ENCODE measurements at regions not wholly inside any gene's neighbourhood (a gene's known extent, or its start where the extent isn't known, plus 50 kb on each side); places are given as distances from the start of the nearest gene placed in this dataset.

- H3K9me3 ChIP-seq (ENCODE audit: insufficient read depth, low read length), result no peaks in the 10 kb centered on the region
- H3K9me2 ChIP-seq (replicated peaks; ENCODE audit: insufficient read depth, low read length), result no peaks in the 10 kb centered on the region
- H3K4me2 ChIP-seq (ENCODE audit: low read depth, low read length, poor library complexity, severe bottlenecking), result no peak overlapping the region
- H3K36me3 ChIP-seq (ENCODE audit: low read length), result no peaks in the 10 kb centered on the region
- no peaks in the 10 kb centered on the region for H3K79me2 ChIP-seq (ENCODE audit: insufficient read depth, low read length)
- H3K4me3 ChIP-seq (ENCODE audit: insufficient read depth, low read length, poor library complexity, severe bottlenecking), result no peak overlapping the region
- no peak overlapping the region for H2AFZ ChIP-seq (ENCODE audit: low read depth, low read length, severe bottlenecking)
- no peak overlapping the region for H3K9ac ChIP-seq (ENCODE audit: low read length)
- H3F3A ChIP-seq (ENCODE audit: insufficient read depth), result no peaks in the 10 kb centered on the region
- H3K27ac ChIP-seq (ENCODE audit: low read depth, low read length), result no peak overlapping the region
- no peak for TF ChIP-seq CTCF (IDR thresholded peaks at IDR 0.05; ENCODE audit: insufficient read depth, low read length, poor library complexity, severe bottlenecking)
- TF ChIP-seq EZH2phosphoT487 (conservative IDR thresholded peaks at IDR 0.05; ENCODE audit: low read length), result no peak
- H4K20me1 ChIP-seq (ENCODE audit: low read depth, low read length), result no peaks in the 10 kb centered on the region
- H3K27me3 ChIP-seq (ENCODE audit: low read length), result no peaks in the 10 kb centered on the region
These were observed 263.3 kb upstream of the BMP2 start for GRCh38 chr20:6504179-6504578.

- Histone ChIP-seq H3K36me3 (ENCODE audit: low read length) (no peaks in the 10 kb centered on the region), H3K9me2 (replicated peaks; ENCODE audit: insufficient read depth, low read length) (no peaks in the 10 kb centered on the region), H2AFZ (ENCODE audit: low read depth, low read length, severe bottlenecking) (no peak overlapping the region), H3K27me3 (ENCODE audit: low read length) (no peaks in the 10 kb centered on the region), H3K4me3 (ENCODE audit: insufficient read depth, low read length, poor library complexity, severe bottlenecking) (no peak overlapping the region), H3K9me3 (ENCODE audit: insufficient read depth, low read length) (no peaks in the 10 kb centered on the region), H3K4me2 (ENCODE audit: low read depth, low read length, poor library complexity, severe bottlenecking) (no peak overlapping the region), H3K27ac (ENCODE audit: low read depth, low read length) (no peak overlapping the region), H3F3A (ENCODE audit: insufficient read depth) (no peaks in the 10 kb centered on the region), H3K9ac (ENCODE audit: low read length) (no peak overlapping the region), H3K79me2 (ENCODE audit: insufficient read depth, low read length) (no peaks in the 10 kb centered on the region), H4K20me1 (ENCODE audit: low read depth, low read length) (no peaks in the 10 kb centered on the region)
- TF ChIP-seq CTCF (IDR thresholded peaks at IDR 0.05; ENCODE audit: insufficient read depth, low read length, poor library complexity, severe bottlenecking), result no peak
- no peak for TF ChIP-seq EZH2phosphoT487 (conservative IDR thresholded peaks at IDR 0.05; ENCODE audit: low read length)
These were observed 264.5 kb upstream of the BMP2 start for GRCh38 chr20:6502999-6503398.

GRCh38 chr20:6502219-6502618 is 265.3 kb upstream of the BMP2 start:
- TF ChIP-seq EZH2phosphoT487 (conservative IDR thresholded peaks at IDR 0.05; ENCODE audit: low read length), result no peak
- TF ChIP-seq CTCF (IDR thresholded peaks at IDR 0.05; ENCODE audit: insufficient read depth, low read length, poor library complexity, severe bottlenecking), result no peak
- H3F3A ChIP-seq (ENCODE audit: insufficient read depth), result no peaks in the 10 kb centered on the region
- H2AFZ ChIP-seq (ENCODE audit: low read depth, low read length, severe bottlenecking), result no peak overlapping the region
- H3K4me3 ChIP-seq (ENCODE audit: insufficient read depth, low read length, poor library complexity, severe bottlenecking), result no peak overlapping the region
- no peak overlapping the region for H3K9ac ChIP-seq (ENCODE audit: low read length)
- no peak overlapping the region for H3K4me2 ChIP-seq (ENCODE audit: low read depth, low read length, poor library complexity, severe bottlenecking)
- no peaks in the 10 kb centered on the region for H3K27me3 ChIP-seq (ENCODE audit: low read length)
- H3K9me2 ChIP-seq (replicated peaks; ENCODE audit: insufficient read depth, low read length), result no peaks in the 10 kb centered on the region
- no peaks in the 10 kb centered on the region for H3K36me3 ChIP-seq (ENCODE audit: low read length)
- no peaks in the 10 kb centered on the region for H4K20me1 ChIP-seq (ENCODE audit: low read depth, low read length)
- no peaks in the 10 kb centered on the region for H3K79me2 ChIP-seq (ENCODE audit: insufficient read depth, low read length)
- H3K27ac ChIP-seq (ENCODE audit: low read depth, low read length), result no peak overlapping the region
- no peaks in the 10 kb centered on the region for H3K9me3 ChIP-seq (ENCODE audit: insufficient read depth, low read length)

GRCh38 chr20:6501061-6501460 is 266.4 kb upstream of the BMP2 start:
- H3K9ac ChIP-seq (ENCODE audit: low read length), result no peak overlapping the region
- no peaks in the 10 kb centered on the region for H3F3A ChIP-seq (ENCODE audit: insufficient read depth)
- H2AFZ ChIP-seq (ENCODE audit: low read depth, low read length, severe bottlenecking), result no peak overlapping the region
- H3K9me3 ChIP-seq (ENCODE audit: insufficient read depth, low read length), result no peaks in the 10 kb centered on the region
- H3K4me2 ChIP-seq (ENCODE audit: low read depth, low read length, poor library complexity, severe bottlenecking), result no peak overlapping the region
- no peaks in the 10 kb centered on the region for H4K20me1 ChIP-seq (ENCODE audit: low read depth, low read length)
- no peak overlapping the region for H3K4me3 ChIP-seq (ENCODE audit: insufficient read depth, low read length, poor library complexity, severe bottlenecking)
- H3K9me2 ChIP-seq (replicated peaks; ENCODE audit: insufficient read depth, low read length), result no peaks in the 10 kb centered on the region
- no peaks in the 10 kb centered on the region for H3K79me2 ChIP-seq (ENCODE audit: insufficient read depth, low read length)
- H3K27ac ChIP-seq (ENCODE audit: low read depth, low read length), result no peak overlapping the region
- TF ChIP-seq CTCF (IDR thresholded peaks at IDR 0.05; ENCODE audit: insufficient read depth, low read length, poor library complexity, severe bottlenecking), result no peak
- no peak for TF ChIP-seq EZH2phosphoT487 (conservative IDR thresholded peaks at IDR 0.05; ENCODE audit: low read length)
- H3K27me3 ChIP-seq (ENCODE audit: low read length), result no peaks in the 10 kb centered on the region
- H3K36me3 ChIP-seq (ENCODE audit: low read length), result no peaks in the 10 kb centered on the region

All from SU-DHL-6 (cell line).